ENCODE measurements at regions not wholly inside any gene's neighbourhood (a gene's known extent, or its start where the extent isn't known, plus 50 kb on each side); places are given as distances from the start of the nearest gene placed in this dataset.

DNA sequence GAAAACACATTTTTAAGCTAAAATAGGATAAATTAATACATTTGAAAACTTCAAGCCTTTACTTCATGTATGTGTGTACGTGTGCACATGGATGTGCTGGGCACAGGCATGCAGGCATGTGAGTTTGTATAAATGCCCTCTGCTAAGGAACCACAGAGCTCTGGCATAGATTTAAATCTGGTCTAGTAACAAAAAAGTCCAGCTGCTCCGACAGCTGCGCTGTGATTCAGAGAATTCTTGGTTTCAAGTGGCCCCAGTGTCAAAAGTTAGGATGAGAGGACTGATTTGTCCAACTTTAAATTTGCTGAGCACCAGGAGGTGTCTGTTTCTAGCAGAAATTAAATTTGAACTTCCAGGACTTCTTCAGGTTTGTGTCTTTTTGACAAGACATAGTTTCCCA lies 203.7 kb upstream of the TUT7 start:
- Histone ChIP-seq H3K9ac (ENCODE audit: low read depth, low read length, poor library complexity, severe bottlenecking) (no peak overlapping the region), H3K4me2 (ENCODE audit: low read depth, low read length, poor library complexity, severe bottlenecking) (no peak overlapping the region), H2AFZ (ENCODE audit: low read length) (no peak overlapping the region), H3K9me3 (ENCODE audit: insufficient read depth, low read depth, low read length) (no peaks in the 10 kb centered on the region), H3K79me2 (ENCODE audit: insufficient read depth, low read length) (no peaks in the 10 kb centered on the region), H3F3A (ENCODE audit: low read depth) (no peaks in the 10 kb centered on the region), H3K27me3 (ENCODE audit: insufficient read depth, low read length, poor library complexity, severe bottlenecking) (no peaks in the 10 kb centered on the region), H3K4me1 (ENCODE audit: insufficient read depth, low read length, poor library complexity, severe bottlenecking) (no peaks in the 10 kb centered on the region), H4K20me1 (ENCODE audit: insufficient read depth, low read length, poor library complexity, severe bottlenecking) (no peaks in the 10 kb centered on the region), H3K36me3 (ENCODE audit: insufficient read depth, low read length) (no peaks in the 10 kb centered on the region), H3K4me3 (ENCODE audit: low read length, poor library complexity, severe bottlenecking) (no peak overlapping the region), H3K9me2 (replicated peaks; ENCODE audit: low read depth, low read length) (no peaks in the 10 kb centered on the region)
- TF ChIP-seq, protein P1, sequence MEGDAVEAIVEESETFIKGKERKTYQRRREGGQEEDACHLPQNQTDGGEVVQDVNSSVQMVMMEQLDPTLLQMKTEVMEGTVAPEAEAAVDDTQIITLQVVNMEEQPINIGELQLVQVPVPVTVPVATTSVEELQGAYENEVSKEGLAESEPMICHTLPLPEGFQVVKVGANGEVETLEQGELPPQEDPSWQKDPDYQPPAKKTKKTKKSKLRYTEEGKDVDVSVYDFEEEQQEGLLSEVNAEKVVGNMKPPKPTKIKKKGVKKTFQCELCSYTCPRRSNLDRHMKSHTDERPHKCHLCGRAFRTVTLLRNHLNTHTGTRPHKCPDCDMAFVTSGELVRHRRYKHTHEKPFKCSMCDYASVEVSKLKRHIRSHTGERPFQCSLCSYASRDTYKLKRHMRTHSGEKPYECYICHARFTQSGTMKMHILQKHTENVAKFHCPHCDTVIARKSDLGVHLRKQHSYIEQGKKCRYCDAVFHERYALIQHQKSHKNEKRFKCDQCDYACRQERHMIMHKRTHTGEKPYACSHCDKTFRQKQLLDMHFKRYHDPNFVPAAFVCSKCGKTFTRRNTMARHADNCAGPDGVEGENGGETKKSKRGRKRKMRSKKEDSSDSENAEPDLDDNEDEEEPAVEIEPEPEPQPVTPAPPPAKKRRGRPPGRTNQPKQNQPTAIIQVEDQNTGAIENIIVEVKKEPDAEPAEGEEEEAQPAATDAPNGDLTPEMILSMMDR (conservative IDR thresholded peaks at IDR 0.05; ENCODE audit: low read length): no peak
- TF ChIP-seq EZH2phosphoT487 (IDR thresholded peaks at IDR 0.05; ENCODE audit: borderline replicate concordance): no peak

DNA sequence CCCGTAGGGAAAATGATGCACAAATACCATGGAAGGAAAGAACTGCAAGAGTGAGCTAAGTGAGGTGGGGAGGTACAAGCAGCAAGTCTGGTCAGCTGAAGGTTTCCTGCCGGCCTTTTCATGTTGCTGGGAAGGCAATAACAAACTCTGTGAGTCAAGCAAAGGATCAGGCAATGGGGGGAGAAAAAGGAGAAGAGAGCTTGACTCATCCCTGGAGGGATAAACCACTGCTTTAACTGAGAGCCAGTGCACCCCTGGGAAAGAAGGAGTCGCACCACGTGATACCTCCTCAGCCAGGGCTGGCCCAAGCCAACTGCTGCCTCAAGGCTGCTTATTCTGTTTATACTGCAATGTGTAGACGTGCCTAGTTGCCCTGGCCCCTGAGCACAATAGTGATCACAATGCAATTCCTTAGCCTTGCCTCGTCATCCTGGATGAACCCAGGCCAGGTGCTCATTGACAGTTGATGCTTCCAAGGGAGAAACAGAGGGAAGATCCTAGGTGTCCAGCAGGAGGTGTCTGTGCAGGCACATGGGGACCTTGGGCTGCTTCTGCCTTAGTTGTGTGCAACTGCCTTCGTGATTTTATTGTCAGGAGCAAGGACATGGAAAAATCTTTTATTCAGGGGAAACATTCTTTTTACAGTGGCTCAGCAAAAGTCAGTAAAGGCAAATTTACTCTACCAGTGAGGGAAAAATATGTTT lies 203.0 kb upstream of the TUT7 start:
- Histone ChIP-seq H3K4me2 (ENCODE audit: low read depth, low read length, poor library complexity, severe bottlenecking) (no peak overlapping the region), H2AFZ (ENCODE audit: low read length) (no peak overlapping the region), H4K20me1 (ENCODE audit: insufficient read depth, low read length, poor library complexity, severe bottlenecking) (no peaks in the 10 kb centered on the region), H3K9me2 (replicated peaks; ENCODE audit: low read depth, low read length) (no peaks in the 10 kb centered on the region), H3K9ac (ENCODE audit: low read depth, low read length, poor library complexity, severe bottlenecking) (no peak overlapping the region), H3K79me2 (ENCODE audit: insufficient read depth, low read length) (no peaks in the 10 kb centered on the region), H3K36me3 (ENCODE audit: insufficient read depth, low read length) (no peaks in the 10 kb centered on the region), H3K9me3 (ENCODE audit: insufficient read depth, low read depth, low read length) (no peaks in the 10 kb centered on the region), H3F3A (ENCODE audit: low read depth) (no peaks in the 10 kb centered on the region), H3K27me3 (ENCODE audit: insufficient read depth, low read length, poor library complexity, severe bottlenecking) (no peaks in the 10 kb centered on the region), H3K4me3 (ENCODE audit: low read length, poor library complexity, severe bottlenecking) (no peak overlapping the region), H3K4me1 (ENCODE audit: insufficient read depth, low read length, poor library complexity, severe bottlenecking) (no peaks in the 10 kb centered on the region)
- TF ChIP-seq EZH2phosphoT487 (IDR thresholded peaks at IDR 0.05; ENCODE audit: borderline replicate concordance): no peak
- TF ChIP-seq, protein P1 (conservative IDR thresholded peaks at IDR 0.05; ENCODE audit: low read length): no peak

GRCh38 chr9:86555661-86556060 lies 201.5 kb upstream of the TUT7 start:
- no peaks in the 10 kb centered on the region for H3F3A ChIP-seq (ENCODE audit: low read depth)
- no peak overlapping the region for H3K9ac ChIP-seq (ENCODE audit: low read depth, low read length, poor library complexity, severe bottlenecking)
- H3K9me3 ChIP-seq (ENCODE audit: insufficient read depth, low read depth, low read length): no peaks in the 10 kb centered on the region
- no peak overlapping the region for H3K4me3 ChIP-seq (ENCODE audit: low read length, poor library complexity, severe bottlenecking)
- no peaks in the 10 kb centered on the region for H3K4me1 ChIP-seq (ENCODE audit: insufficient read depth, low read length, poor library complexity, severe bottlenecking)
- H3K9me2 ChIP-seq (replicated peaks; ENCODE audit: low read depth, low read length): no peaks in the 10 kb centered on the region
- no peak overlapping the region for H3K4me2 ChIP-seq (ENCODE audit: low read depth, low read length, poor library complexity, severe bottlenecking)
- H2AFZ ChIP-seq (ENCODE audit: low read length): no peak overlapping the region
- H3K27me3 ChIP-seq (ENCODE audit: insufficient read depth, low read length, poor library complexity, severe bottlenecking): no peaks in the 10 kb centered on the region
- no peak for TF ChIP-seq EZH2phosphoT487 (IDR thresholded peaks at IDR 0.05; ENCODE audit: borderline replicate concordance)
- TF ChIP-seq, protein P1 (conservative IDR thresholded peaks at IDR 0.05; ENCODE audit: low read length): no peak
- H3K79me2 ChIP-seq (ENCODE audit: insufficient read depth, low read length): no peaks in the 10 kb centered on the region
- H3K36me3 ChIP-seq (ENCODE audit: insufficient read depth, low read length): no peaks in the 10 kb centered on the region
- no peaks in the 10 kb centered on the region for H4K20me1 ChIP-seq (ENCODE audit: insufficient read depth, low read length, poor library complexity, severe bottlenecking)

Measured in Loucy (cell line).